Osteocyte (in vitro differentiated cells): ENCODE measurements at regions not wholly inside any gene's neighbourhood (a gene's known extent, or its start where the extent isn't known, plus 50 kb on each side); places are given as distances from the start of the nearest gene placed in this dataset.

ENCODE experiments used
- DNase-seq: peaks from one replicate; pipeline ENCODE4 v3.0.0; 2021; ENCODE audit warnings: mixed read lengths; ENCODE audit not compliant: unreplicated experiment; ENCODE audit errors: extremely low spot score
- H3K27ac Mint-ChIP-seq: one replicate; pipeline ENCODE4 v1.8.0; 2021; ENCODE audit warnings: mild to moderate bottlenecking, mixed read lengths; ENCODE audit not compliant: unreplicated experiment
- H3K27me3 Mint-ChIP-seq: one replicate; pipeline ENCODE4 v1.8.0; 2021; ENCODE audit warnings: mixed read lengths; ENCODE audit not compliant: unreplicated experiment
- H3K36me3 Mint-ChIP-seq: one replicate; pipeline ENCODE4 v1.8.0; 2021; ENCODE audit warnings: mixed read lengths; ENCODE audit not compliant: unreplicated experiment
- H3K4me1 Mint-ChIP-seq: one replicate; pipeline ENCODE4 v1.8.0; 2021; ENCODE audit warnings: mixed read lengths; ENCODE audit not compliant: unreplicated experiment
- H3K4me3 Mint-ChIP-seq: one replicate; pipeline ENCODE4 v1.8.0; 2021; ENCODE audit warnings: mild to moderate bottlenecking, moderate library complexity, mixed read lengths; ENCODE audit not compliant: unreplicated experiment
- H3K9me3 Mint-ChIP-seq: one replicate; pipeline ENCODE4 v1.8.0; 2021; ENCODE audit warnings: mixed read lengths; ENCODE audit not compliant: unreplicated experiment
- TF ChIP-seq, protein P1 (sequence below): fragments of 200-600 bp; sonication (generic); IDR thresholded peaks from 2 replicates; pipeline ENCODE4 v1.5.0; 2021; ENCODE audit warnings: antibody characterized with exemption, mild to moderate bottlenecking, moderate library complexity

DNA sequence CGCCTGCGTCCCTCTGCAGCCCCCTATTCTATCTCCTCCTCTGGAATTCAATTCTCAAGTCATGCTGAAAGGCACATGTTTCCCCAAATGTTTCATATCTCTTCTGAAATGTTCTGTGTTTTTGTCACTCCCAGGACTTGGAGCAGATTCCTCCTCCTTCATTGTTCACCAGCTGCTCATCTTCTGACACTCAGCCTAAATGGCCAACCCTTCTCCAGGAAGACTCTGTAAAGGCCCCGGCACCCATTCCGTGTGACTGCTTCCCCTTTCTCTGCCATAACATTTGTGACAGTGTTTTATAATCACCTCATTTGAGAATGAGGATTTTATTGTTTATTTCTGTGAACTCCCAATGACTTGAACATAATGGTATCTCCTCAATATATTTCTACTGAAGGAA is 170.8 kb upstream of the ADAMTS16 start:
- no peak for DNase-seq
- TF ChIP-seq, protein P1, sequence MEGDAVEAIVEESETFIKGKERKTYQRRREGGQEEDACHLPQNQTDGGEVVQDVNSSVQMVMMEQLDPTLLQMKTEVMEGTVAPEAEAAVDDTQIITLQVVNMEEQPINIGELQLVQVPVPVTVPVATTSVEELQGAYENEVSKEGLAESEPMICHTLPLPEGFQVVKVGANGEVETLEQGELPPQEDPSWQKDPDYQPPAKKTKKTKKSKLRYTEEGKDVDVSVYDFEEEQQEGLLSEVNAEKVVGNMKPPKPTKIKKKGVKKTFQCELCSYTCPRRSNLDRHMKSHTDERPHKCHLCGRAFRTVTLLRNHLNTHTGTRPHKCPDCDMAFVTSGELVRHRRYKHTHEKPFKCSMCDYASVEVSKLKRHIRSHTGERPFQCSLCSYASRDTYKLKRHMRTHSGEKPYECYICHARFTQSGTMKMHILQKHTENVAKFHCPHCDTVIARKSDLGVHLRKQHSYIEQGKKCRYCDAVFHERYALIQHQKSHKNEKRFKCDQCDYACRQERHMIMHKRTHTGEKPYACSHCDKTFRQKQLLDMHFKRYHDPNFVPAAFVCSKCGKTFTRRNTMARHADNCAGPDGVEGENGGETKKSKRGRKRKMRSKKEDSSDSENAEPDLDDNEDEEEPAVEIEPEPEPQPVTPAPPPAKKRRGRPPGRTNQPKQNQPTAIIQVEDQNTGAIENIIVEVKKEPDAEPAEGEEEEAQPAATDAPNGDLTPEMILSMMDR = no peak
- H3K9me3 Mint-ChIP-seq = peaks cover 9% of the 10 kb centered on the region
- H3K4me3 Mint-ChIP-seq = no peak overlapping the region
- no peaks in the 10 kb centered on the region for H3K27me3 Mint-ChIP-seq
- no peaks in the 10 kb centered on the region for H3K4me1 Mint-ChIP-seq
- no peaks in the 10 kb centered on the region for H3K36me3 Mint-ChIP-seq
- no peak overlapping the region for H3K27ac Mint-ChIP-seq

DNA sequence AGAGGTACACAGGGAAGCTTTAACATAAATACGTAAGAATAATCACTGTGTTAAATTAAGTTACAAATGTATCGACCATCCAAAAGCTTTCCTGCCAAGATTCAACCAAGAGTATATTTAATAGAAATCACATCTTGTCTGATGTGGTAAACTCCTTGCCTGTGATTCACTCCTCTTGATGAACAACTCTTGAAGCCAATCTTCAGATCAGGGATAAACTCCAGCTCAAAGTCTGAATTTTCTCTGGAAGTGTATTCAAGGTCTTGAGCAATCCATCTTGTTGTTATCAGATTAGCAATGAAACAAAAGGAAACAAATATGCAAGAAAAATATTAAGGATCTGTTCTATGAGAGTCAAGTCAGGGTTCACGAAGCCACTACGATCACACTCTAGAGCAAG is 170.0 kb upstream of the ADAMTS16 start:
- no peaks in the 10 kb centered on the region for H3K4me1 Mint-ChIP-seq

DNA sequence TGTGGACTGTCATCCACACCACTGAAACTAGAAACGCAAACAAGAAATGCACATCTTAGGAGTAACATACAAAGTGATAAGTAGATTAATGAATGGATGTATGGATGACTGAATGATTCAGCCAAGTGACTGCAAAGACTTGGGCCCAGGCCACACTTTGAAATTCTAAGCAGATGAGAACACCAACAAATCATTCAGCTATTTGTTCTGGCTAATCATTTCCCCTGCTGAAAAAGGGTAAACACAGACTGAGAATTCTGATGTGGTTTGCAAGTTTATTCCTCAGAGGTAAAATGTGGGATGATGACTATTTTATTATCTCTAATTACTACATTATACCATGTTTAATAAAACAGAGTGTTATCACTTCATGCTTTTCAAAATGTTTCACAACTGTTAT is 163.2 kb upstream of the ADAMTS16 start:
- no peak for DNase-seq

More for the DNA sequence above, 170.0 kb upstream of the ADAMTS16 start:
- no peaks in the 10 kb centered on the region for H3K36me3 Mint-ChIP-seq
- TF ChIP-seq, protein P1 = no peak
- H3K27ac Mint-ChIP-seq = no peak overlapping the region
- no peak overlapping the region for H3K4me3 Mint-ChIP-seq
- H3K27me3 Mint-ChIP-seq = no peaks in the 10 kb centered on the region
- no peak for DNase-seq
- H3K9me3 Mint-ChIP-seq = peaks cover 9% of the 10 kb centered on the region

DNA sequence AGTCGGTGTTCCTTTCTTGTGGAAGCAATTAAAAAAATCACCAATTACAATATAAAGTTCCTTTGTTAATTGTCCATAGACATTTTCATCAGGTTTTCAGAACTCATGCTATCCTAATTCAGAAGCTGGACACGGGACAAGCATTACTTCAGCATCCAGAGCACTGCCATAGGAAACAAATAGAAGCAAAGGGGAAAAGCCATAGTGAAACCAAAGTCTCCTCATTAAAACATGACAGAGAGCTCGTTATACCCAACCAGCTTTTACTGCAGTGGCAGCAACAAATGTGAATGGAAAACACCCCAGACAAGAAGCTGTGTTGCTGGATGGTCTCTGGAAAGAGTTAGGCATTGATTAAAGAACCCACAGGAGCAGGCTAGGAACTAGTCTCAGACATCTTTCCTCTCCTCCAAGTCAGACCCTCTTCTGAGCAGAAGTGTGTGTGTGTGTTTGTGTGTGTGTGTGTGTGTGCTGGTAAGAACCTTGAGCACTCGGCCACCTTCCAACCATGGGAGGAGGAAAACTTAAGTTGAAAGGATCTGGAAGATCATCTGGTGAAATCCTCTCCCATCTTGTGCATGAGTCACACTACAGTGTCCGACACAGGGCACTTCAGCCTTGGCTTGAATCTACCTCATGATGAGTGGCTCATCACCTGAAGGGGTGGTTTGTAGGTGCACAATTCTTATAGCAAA is 162.6 kb upstream of the ADAMTS16 start:
- H3K4me3 Mint-ChIP-seq = no peak overlapping the region
- no peak overlapping the region for H3K27ac Mint-ChIP-seq
- no peaks in the 10 kb centered on the region for H3K36me3 Mint-ChIP-seq
- H3K27me3 Mint-ChIP-seq = no peaks in the 10 kb centered on the region
- TF ChIP-seq, protein P1 = no peak
- no peak for DNase-seq
- no peaks in the 10 kb centered on the region for H3K4me1 Mint-ChIP-seq
- no peaks in the 10 kb centered on the region for H3K9me3 Mint-ChIP-seq

More for the DNA sequence above, 163.2 kb upstream of the ADAMTS16 start:
- TF ChIP-seq, protein P1 = no peak
- Mint-ChIP-seq H3K27ac (no peak overlapping the region), H3K27me3 (no peaks in the 10 kb centered on the region), H3K4me1 (no peaks in the 10 kb centered on the region), H3K9me3 (no peaks in the 10 kb centered on the region), H3K36me3 (no peaks in the 10 kb centered on the region), H3K4me3 (no peak overlapping the region)

DNA sequence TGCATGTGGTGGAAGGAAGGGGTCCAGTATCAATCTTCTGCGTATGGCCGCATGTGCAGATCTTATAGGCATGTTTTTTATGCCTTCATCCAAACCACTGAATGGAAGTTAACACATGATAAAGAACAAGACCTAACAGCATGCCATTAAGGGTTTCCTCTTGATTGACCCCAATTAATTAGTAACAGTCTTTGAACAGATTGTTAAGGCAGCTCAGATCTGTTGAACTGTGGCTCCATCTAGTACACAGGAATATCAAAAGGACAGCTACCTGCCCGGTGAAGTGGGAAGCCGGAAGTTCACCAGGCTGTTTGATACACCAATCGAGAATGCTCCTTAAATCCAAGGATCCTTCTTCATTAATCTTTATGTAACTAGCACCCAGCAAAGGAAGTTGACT is 159.9 kb upstream of the ADAMTS16 start:
- no peak overlapping the region for H3K4me3 Mint-ChIP-seq
- TF ChIP-seq, protein P1 = no peak
- no peaks in the 10 kb centered on the region for H3K4me1 Mint-ChIP-seq
- no peaks in the 10 kb centered on the region for H3K9me3 Mint-ChIP-seq
- no peak overlapping the region for H3K27ac Mint-ChIP-seq
- H3K36me3 Mint-ChIP-seq = no peaks in the 10 kb centered on the region
- no peak for DNase-seq
- no peaks in the 10 kb centered on the region for H3K27me3 Mint-ChIP-seq
